Cardiac septum (tissue), 1 donor: ENCODE measurements at regions not wholly inside any gene's neighbourhood (a gene's known extent, or its start where the extent isn't known, plus 50 kb on each side); places are given as distances from the start of the nearest gene placed in this dataset.
"Not testable (repeated sequence)": the region's sequence is repeated elsewhere in the genome, so short reads cannot be mapped to it uniquely, and the experiment has no call there.

Experiments used
- DNase-seq: peaks from one replicate; pipeline ENCODE4 v3.0.0-alpha.2; 2020; ENCODE audit warnings: low spot score
- intact Hi-C: fragments of 100-400 bp; cut with DNase I; formaldehyde crosslinking; loops from one replicate; pipeline ENCODE4 v1.14.0; 2022
- donor health status: DM: no; HTN: no; CAD: no.

DNA sequence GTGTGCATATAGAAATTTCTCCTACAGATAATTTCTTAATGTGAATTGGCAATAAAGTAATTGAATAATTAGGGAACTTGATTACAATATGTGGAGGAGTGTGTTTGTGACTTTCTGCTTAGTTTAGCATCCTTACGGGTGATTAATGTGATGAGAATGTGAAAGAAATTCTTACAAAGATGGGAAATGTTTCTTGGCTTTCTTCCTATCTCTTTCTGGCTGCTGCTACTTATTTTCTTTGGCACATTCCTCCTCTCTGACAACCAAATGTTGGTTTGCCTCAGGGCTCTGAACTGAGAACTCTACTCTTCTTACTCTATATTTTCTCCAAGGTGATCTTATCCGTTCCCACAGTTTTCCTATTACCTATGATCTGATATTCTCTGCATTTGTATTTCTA is 300.1 kb downstream of the TBC1D4 start:
- DNase-seq: no peak

DNA sequence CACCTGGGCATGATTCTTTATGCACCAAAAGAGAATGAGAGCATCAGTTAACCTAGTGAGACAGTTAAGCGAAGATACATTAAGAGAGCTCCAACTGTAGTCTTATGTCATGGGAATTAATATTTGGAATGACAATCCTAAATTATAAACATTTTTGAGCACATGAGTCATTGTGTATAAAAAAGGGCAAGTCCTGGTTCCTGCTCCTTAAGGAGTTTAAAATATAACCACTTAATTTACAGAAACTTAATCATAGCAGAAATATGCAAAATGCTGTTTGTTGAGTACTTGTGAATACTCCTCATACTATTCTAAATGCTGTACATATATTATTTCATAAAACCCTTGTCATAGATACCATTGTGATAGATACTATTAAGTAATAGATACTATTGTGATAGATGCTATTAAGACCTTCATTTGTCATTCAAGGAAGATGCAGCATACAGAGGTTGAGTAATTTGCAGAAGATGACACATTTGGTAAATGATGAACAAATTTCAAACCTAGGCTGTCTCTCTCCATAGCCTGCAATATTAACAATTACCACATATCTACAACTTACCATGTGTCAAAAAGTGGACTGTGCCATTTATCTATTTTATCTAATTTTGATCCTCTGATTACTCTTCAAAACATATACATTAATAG is 301.0 kb downstream of the TBC1D4 start:
- DNase-seq: no peak
- intact Hi-C loops: no loop called here

More for the DNA sequence above, 300.1 kb downstream of the TBC1D4 start:
- intact Hi-C loops: no loop called here

GRCh38 chr13:75178436-75178835 is 303.5 kb downstream of the TBC1D4 start:
- DNase-seq: no peak
- intact Hi-C loops: no loop called here

DNA sequence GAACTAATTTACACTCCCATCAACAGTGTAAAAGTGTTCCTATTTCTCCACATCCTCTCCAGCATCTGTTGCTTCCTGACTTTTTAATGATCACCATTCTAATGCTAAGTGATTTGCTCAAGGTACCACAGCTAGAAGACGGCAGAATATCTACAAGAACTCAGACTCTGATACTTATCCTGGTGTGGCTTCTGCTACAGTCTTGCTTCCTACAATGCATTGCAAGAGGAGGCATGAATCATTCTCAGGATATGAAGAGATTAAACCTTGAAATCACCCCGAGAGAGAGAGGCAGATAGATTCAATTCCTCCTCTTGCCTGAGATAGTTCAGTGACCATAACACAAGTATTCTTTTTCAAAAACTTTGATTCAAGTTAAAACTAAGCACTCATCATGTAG is 306.4 kb downstream of the TBC1D4 start:
- no peak for DNase-seq
- intact Hi-C loops: no loop called here

DNA sequence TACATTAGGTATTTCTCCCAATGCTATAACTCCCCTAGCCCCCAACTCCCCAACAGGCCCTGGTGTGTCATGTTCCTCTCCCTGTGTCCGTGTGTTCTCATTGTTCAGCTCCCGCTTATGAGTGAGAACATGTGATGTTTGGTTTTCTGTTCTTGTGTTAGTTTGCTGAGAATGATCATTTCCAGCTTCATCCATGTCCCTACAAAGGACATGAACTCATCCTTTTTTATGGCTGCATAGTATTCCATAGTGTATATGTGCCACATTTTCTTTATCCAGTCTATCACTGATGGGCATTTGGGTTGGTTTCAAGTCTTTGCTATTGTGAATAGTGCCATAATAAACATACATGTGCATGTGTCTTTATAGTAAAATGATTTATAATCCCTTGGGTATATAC is 306.9 kb downstream of the TBC1D4 start:
- DNase-seq, intact Hi-C loops: not testable (repeated sequence)

DNA sequence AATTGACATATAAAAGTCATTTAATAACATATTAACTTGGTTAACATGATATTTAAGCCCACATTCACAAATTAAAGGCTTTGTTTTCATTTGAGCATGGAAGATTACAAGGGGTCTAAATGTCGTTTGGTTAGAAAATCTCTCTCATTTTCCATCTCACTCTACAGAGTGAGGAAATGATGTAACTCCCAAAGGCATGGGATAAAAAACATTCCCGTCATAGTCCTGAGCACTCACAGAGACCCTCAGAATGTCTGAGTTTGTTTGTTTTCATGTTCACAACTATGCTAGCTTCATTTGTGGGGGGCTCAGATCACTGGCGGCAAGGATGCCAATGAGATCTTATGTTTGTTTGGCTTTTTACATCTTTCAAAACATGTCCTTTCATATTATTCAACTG is 307.5 kb downstream of the TBC1D4 start:
- no peak for DNase-seq
- intact Hi-C loops: no loop called here

DNA sequence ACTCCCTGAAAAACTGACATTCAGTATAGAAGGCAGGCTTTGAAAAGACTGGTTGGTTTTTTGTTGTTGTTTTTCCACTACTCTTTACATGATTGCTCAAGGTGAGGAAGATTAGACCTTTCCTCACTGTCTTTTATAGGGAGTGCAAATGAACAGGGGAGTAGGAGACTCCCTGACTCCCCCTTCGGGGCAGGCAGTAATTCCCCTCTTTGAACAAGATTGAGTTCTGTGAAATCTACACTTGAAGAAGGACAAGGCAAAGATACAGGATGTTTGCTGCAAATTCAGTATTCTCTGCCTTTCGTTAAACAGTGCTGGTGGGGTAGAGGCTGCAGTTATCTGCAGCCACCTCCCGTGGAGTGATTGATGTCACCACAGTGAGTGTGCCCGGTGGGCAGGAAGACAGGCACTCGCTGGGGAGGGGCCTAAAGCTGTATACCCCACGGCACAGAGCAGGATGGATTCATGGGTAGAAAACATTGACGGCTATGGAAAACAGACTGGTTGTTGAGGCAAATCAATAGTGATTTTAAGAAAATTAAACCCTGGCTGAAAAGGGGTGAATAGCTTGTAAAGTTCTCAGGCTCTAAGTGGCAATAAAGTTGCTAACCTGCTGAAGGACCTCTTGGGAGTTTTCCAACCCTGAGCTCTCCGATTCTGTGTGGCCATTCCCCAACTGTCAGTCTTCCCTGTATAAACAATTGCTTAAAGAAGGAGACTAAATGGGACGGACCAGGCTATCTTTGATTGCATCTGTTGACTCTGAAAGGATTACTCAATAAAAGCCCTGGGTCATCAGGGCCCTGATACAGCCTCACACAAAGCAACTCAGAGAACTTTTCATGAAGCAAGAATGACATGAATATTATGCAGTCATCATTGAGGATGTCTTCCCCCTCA is 308.3 kb downstream of the TBC1D4 start:
- DNase-seq: no peak
- intact Hi-C loops: no loop called here

- intact Hi-C loops: no loop called here
- DNase-seq: no peak
Observed at GRCh38 chr13:75170311-75170710, 311.7 kb downstream of the TBC1D4 start.

DNA sequence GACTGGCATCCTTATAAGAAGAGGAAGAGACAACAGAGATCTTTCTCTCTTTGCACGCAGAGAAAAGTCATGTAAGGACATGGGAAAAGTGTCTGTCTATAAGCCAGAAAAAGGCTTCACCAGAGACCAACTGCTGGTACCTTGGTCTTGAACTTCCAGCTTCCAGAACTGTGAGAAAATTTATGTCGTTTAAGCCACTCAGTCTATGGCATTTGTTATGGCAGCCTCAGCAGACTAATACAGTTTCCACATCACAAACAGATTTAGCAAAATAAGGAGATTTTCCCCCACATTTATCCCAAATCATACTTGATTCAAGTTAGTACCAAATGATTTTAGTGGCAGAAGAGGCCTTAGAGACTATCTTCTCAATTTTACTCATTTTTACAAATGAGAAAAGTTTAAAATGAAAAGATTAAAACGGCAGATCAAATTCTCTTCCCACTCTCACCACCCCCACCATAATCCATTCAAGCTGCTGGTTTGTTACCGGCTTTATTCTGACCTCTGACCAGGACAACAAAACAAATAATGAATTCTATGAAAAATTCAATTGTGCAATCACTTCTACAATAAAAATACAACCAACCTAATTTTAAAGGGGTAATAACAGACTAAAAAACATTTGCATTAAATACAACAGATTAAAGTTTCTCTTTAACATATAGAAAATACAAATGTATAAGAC is 316.3 kb downstream of the TBC1D4 start:
- DNase-seq: no peak
- intact Hi-C loops: no loop called here

DNA sequence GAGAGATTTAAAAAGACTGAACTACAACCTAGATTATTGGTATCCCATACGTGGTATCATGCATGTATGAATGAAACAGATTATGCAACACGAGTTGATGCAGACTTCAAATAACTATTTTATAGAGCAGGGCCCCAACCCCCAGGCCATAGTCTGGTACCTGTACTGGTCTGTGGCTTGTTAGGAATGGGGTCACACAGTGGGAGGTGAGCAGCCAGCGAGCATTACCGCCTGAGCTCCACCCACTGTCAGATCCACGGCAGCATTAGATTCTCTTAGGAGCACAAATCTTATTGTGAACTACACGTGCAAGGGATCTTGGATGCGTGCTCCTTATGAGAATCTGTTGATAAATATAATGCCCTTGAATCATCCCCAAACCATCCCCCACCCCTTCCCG is 320.2 kb downstream of the TBC1D4 start:
- intact Hi-C loops: no loop called here
- DNase-seq: no peak

DNA sequence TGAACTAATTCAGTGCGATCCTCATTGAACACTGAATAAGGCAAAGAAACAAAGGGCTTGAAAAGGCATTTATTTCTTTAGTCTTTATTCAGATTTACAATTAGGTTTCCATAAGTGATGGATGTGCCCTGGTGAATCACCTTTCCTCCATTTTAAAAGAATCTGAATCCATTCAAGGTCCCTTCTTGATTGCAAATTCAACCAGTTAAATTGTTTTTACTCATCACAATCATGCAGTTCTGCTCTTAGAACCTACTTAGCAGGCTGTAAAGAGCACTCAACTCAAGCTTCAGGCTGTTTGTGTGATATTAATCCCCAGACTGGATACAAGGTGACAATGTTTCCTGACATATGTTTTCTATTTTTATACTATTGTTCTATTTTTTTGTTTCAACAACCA is 321.0 kb downstream of the TBC1D4 start:
- no peak for DNase-seq
- intact Hi-C loops: no loop called here

DNA sequence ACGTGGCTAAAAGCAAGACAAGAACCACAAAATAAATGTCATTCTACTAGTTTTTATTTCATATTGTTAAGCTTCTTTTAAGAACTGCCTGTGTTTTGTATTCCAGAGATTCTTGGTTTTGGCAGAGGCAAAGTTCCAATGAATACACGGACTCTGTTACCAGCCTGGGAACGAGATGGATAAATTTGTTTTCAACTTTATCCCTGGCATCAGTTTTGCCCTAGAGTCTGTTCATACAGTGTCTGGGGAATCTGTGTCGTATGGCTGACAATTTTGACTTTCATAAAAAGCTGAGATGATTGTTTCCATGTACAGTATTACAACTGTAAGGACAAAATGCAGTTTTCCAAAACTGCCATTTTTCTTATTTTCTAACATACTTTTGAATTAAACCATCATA is 327.6 kb downstream of the TBC1D4 start:
- no peak for DNase-seq
- intact Hi-C loops: no loop called here

DNA sequence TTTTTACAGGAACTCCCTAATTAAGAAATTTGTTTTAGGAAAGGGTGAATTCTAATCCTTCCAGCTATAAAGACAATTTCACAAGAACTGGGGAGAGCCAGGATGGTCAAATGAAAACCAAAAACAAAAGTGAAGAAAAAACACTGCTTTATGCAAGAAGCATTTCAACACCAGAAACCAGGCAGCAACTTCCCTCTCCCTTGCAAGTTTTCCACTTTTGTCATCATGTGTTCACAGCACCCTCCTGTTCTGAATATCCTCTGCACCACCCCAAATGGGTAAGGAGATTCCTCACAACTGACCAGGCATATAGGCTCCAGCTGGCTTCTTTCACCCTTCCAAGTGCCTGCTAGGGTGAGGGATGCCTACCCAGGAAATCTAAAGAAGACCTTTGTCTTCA is 328.1 kb downstream of the TBC1D4 start:
- no peak for DNase-seq
- intact Hi-C loops: no loop called here

GRCh38 chr13:75153386-75153785 is 328.6 kb downstream of the TBC1D4 start:
- intact Hi-C loops: no loop called here
- no peak for DNase-seq

DNA sequence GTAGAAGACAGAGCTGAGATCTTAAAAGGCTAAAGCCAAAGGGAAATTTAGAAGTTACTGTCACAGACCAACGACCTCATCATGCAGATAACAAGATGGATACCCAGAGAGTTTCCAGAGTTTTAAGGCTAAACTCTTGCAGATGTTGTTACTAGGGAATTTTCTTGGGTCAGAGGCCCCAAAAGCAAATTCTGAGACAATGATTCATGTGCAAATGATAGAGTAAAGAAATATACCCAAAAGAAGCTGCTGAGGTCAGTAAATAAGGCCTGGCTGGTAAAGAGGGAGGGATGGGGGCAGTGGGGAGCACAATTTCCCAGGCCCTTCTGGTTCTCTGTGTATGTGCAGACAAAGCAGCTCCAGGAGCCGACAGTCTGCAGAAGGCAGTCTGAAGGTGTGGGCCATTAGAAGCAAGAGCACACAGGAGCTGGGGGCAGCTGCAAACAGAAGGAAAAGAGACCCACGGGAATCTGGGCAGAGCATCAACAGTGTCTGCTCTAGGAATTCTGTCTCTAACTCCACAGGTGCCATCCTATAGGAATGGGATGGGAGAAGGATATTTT is 330.8 kb downstream of the TBC1D4 start:
- DNase-seq: no peak
- intact Hi-C loops: no loop called here

DNA sequence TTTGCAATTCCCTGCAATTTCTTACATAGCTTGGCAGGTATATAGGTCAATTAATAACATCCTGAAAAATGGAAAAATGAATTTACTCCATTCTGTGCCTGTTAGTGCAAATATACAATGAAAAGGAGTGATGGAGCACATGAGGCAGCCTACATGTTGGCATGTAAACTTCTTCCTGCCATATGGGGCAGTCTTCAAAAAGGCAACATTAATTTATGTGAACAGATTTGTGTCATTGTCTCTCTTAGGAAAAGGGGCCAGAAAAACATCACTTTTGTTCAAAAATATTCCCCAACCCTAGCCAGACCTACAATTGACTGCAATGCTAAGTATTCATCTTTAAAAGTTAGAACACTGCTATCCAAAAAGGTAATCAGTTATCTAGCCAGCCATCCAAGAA is 332.2 kb downstream of the TBC1D4 start:
- no peak for DNase-seq
- intact Hi-C loops: no loop called here

DNA sequence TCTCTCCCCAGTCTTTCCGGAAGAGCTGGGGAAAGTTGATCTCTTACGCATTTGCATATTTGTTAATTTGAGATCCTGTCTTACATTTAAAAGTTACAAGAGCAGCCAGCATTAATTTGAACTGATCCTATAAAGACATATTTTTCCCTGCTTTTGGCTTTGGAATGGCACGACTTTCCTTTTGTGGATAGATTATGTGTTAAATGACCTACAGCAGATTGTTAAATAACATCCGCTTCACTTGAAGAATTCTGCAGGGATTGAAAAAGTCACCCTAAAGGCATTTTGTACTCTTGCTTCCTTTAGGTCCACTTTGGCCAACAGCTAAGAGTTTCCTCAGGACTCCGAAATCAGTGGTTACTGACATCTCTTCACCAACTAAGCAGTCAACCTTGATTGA is 334.0 kb downstream of the TBC1D4 start:
- no peak for DNase-seq
- intact Hi-C loops: no loop called here

DNA sequence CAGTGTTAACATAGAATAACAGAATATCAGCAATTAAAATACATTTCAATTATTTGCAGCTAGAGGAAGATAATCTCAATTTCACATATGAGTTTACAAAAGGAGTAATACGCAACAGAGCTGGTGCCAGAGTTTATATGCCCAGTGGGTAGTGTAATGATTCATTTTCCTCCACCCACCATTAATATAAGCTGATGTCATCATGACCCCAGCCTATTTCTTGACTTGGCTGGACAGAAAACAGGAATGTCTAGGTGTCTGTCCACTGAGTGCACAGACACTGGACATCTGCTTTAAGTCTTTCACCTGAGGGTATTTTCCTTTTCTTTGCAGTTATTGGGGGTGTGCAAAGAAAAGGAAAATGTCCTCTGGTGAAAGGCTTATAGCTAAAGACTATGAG is 335.5 kb downstream of the TBC1D4 start:
- intact Hi-C loops: no loop called here
- no peak for DNase-seq

DNA sequence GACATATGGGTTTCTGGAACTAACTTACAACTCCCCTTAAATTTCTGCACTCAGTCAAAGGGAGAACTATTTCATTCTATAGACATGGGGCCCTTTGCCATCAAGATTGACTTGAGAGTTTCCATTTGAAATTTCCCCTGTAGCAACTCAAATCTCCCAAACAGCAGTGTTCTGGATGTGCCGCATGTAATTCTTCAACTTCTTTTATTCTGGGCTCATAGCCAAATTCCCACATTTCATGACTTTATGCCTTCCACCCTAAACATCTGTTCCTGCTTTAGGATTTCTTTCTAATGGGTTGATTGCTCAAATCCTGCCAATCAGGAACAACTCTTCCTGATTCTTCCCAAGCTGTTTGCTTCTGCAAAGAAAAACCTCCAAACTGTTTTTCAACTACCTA is 336.0 kb downstream of the TBC1D4 start:
- intact Hi-C loops: no loop called here

GRCh38 chr13:75139291-75139690 is 342.7 kb downstream of the TBC1D4 start:
- DNase-seq: no peak
- intact Hi-C loops: no loop called here

More for the DNA sequence above, 336.0 kb downstream of the TBC1D4 start:
- DNase-seq: no peak
